ENCODE measurements at regions not wholly inside any gene's neighbourhood (a gene's known extent, or its start where the extent isn't known, plus 50 kb on each side); places are given as distances from the start of the nearest gene placed in this dataset.

GRCh38 chr6:2534406-2535042, 216.2 kb downstream of the MYLK4 start:
- no peak for DNase-seq

- no peak for DNase-seq
Observed at GRCh38 chr6:2531426-2532215, 219.1 kb downstream of the MYLK4 start.

DNA sequence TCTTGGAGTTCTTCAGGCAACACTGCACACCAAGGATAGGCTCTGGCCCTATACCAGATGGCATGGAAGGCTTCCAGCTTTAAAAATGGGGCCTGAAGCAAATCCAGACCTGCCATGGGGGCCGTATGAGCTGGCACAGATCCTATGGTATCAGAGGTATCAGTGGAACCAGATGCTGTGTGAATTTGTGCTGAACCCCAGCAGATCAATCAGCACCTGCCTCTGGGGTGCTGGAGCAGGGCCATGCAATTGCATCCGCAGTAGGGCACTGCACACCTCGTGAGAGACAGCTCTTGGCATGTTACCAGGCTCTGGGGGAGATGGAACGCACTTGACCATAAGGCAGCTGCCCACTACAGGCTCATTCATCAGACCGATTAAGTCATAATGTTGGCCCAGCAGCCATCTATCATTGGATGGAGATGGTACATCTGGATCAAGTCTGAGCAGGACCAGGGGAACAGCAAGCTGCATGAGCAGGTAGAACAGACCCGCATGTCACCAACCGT, 221.5 kb downstream of the MYLK4 start:
- no peak for DNase-seq

DNA sequence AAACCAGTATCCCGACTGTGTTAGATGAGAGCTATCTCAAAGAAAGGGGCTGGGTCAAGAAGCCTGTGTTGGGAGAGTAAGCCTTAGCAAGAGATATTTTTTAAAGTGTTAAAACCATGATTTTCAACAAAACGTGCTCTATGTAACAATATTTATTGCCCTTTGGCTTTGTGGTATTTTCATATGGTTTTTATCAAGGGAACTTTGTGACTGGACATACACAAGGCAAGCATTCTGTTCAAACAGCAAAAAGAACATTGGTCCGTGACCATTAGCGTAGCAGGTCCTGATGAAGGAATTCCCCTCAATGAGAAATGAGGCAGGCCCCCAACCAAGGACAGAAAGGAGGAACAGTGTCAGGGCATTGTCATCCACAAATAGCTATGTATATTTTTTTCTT, 222.6 kb downstream of the MYLK4 start:
- DNase-seq: no peak

- DNase-seq: no peak
Observed at GRCh38 chr6:2526766-2527165, 224.0 kb downstream of the MYLK4 start.

DNA sequence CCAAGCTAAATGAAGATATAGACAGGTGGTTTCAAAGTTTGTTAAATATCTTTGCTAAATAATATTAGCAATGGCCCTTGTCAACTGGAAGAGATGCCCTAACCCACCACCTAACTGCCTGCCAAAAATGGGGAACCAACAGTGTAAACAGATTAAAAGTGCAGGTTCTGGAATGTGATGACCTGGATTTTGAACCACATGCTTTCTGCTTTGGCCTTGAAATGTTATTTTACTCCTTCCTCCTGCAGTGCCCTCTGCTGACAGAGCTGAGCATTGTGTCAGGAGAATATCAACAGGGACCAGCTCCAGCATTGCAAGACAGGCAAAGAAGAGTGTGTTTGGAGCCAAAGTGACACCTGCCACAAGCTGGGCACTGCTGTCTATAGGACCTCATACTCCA, 226.6 kb downstream of the MYLK4 start:
- DNase-seq: peak in 1 of 2 experiments; percentile 26

DNA sequence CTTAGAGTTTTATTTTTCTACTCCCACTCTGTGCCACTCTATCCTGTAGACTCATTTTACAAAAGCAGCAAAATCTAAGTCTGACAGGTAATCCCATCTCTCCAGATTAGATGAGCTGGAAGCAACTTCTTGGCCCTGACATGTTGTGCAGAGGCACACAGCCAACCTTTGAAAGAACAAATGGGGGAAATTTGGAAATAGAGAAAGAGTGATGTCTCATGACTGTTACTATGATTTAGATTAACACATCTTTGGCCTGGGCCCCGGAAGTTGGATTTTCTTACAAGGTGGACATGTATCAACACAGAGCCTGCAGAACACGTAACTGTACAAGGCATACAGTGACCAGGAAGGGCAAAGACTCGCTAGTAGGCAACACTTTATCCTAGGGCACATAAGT, 227.7 kb downstream of the MYLK4 start:
- no peak for DNase-seq

- no peak for DNase-seq
Observed at GRCh38 chr6:2522521-2522920, 228.2 kb downstream of the MYLK4 start.

- no peak for DNase-seq
Observed at GRCh38 chr6:2517855-2518473, 232.8 kb downstream of the MYLK4 start.

DNA sequence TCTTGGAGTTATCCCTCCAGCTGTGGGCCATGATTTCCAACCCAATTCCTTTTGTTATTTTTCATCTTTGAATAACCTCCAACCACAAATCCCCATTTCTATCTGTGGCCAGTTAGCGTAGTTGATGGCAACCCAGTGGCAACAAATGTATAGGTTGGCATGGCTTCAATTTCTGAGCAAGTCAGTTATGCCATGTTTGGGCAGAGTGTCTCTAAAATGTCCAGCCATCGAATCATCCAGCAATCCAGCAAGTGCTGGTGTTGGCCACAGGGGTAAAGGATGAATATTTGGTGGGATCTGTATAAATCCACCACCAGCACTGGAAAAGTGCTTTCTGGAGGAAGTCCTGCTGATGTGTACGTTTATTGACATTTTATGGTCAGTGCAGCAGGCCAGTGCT, 233.3 kb downstream of the MYLK4 start:
- DNase-seq: no peak

GRCh38 chr6:2516059-2516458, 234.7 kb downstream of the MYLK4 start:
- DNase-seq: no peak

DNA sequence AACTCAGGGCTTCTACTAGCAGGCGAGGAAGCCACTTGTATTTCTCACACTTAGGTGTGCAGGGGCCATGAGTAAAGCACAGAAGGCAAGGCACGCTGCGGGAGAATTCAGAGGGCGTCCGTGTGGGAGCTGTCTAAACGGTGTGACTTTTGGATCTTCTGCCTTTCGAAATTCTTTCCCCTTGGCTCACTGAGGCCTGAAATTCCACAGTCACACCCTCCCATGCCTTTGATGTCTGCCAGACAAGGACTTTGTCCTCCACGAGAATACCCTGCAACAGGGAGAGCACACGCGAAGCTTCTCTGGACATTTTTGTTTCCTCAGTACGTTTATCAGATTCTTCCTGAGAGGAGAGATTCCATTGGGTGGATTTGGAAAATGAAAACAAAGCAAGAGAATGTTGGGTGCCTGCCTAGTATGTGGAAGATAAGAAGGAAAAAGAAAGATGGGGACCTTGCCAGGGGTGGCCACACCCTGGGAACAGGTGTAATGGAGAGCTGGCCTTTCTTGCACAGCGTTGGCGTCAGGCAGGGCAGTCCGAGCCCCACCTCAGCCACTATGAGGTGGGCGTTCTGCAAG, 235.7 kb downstream of the MYLK4 start:
- no peak for DNase-seq

DNA sequence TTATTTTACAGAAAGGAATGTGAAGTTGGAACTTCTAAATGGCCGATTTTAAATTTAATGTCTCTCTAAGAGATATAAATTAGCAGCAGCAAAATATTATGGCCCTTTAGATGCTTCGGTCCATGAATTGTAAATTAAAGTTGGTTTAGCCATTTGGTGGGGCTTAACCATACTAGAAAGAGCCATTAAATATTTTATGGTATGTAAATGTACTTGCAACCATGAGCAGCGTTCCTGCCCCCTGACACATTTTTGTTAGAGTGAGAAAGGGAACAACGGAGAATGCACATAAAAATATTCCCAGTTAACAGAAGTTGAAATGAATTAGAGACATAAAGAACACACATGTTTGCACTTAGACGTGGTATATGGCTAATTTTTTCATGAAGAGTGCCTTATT, 237.9 kb downstream of the MYLK4 start:
- no peak for DNase-seq

- no peak for DNase-seq
Observed at GRCh38 chr6:2510316-2510715, 240.4 kb downstream of the MYLK4 start.

GRCh38 chr6:2509711-2510110, 241.0 kb downstream of the MYLK4 start:
- no peak for DNase-seq

DNA sequence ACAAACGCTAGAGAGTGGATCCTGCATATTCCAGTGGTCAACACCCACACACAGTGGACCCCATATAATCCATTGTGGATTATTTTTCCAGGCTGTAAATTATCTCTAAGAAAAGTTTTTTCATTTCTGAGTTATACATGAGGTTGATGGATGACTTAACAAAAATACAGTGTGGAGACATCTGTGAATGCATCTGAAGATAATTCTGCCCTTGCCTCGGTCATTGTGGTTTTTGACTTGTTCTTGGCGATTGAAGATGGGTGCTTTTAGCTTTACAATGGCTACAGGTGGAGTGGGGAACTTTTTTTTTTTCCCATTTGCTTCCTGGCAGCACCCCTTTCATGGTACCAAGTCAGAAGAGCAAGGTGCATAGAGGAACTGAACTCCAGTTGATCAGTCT, 242.7 kb downstream of the MYLK4 start:
- DNase-seq: no peak

GRCh38 chr6:2507521-2508037, 243.1 kb downstream of the MYLK4 start:
- DNase-seq: no peak

DNA sequence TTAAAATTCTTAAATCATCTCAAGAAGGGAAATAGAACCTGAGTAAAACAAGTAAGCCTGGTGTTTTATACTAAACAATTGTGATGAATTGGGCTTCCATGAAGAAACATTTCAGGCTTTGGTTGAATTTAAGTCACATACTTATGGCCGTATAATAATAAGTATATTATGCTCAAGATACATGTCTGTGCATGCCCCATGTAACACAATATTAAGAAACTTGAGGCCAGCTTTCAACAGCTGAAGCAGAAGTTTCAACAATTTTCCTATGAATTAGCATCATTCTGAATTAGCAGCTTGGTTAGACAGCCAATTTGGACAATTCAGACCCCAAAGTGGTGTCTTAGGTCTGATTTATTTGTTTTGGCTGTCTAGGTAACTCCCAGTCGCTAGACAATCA, 243.7 kb downstream of the MYLK4 start:
- DNase-seq: no peak

- DNase-seq: peak in 1 of 2 experiments; percentile 28
Observed at GRCh38 chr6:2505624-2506023, 245.1 kb downstream of the MYLK4 start.

DNA sequence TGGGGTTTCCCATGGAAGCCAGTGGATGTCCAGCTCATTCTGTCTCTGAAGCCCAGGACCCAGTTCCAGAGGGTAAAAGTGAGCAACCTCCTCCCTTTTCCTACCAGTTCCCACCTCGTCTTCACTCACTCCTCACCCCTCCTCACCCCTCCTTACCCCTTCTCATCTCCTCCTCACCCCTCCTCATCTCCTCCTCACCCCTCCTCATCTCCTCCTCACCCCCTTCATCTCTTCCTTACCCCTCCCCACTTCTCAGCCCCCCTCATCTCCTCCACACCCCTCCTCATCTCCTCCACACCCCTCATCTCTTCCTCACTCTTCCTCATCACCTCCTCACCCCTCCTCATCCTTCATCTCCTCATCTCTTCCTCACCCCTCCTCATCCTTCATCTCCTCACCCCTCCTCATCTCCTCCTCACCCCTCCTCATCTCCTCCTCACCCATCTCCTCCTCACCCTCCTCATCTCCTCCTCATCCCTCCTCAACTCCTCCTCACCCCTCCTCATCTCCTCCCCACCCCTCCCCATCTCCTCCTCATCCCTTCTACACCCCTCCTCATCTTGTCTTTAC, 246.1 kb downstream of the MYLK4 start:
- no peak for DNase-seq

GRCh38 chr6:2503816-2504494, 246.8 kb downstream of the MYLK4 start:
- DNase-seq: no peak

GRCh38 chr6:2502998-2503674, 247.6 kb downstream of the MYLK4 start:
- no peak for DNase-seq

Data from activated T-cell treated with anti-CD3 and anti-CD28 coated beads, Interleukin-2, amount 50 U/mL, for 48 hours (primary cell).